SK-N-SH treated with all-trans-retinoic acid at 6 μM for 48 hours (cell line): ENCODE measurements at regions not wholly inside any gene's neighbourhood (a gene's known extent, or its start where the extent isn't known, plus 50 kb on each side); places are given as distances from the start of the nearest gene placed in this dataset.
"Not testable (repeated sequence)": the region's sequence is repeated elsewhere in the genome, so short reads cannot be mapped to it uniquely, and the experiment has no call there.

Experiments used
- ARNTL ChIP-seq: fragments of 450-650 bp; formaldehyde crosslinking; IDR thresholded peaks from 2 replicates; pipeline ENCODE4 v1.5.0; 2020; ENCODE audit warnings: low read depth, mild to moderate bottlenecking, moderate library complexity, borderline replicate concordance
- BACH2 ChIP-seq: fragments of 250-450 bp; sonication (Bioruptor Pico); IDR thresholded peaks from 2 replicates; pipeline ENCODE4 v1.9.0; 2021; ENCODE audit warnings: mild to moderate bottlenecking, borderline replicate concordance
- CSDC2 ChIP-seq: fragments of 250-450 bp; sonication (Bioruptor Pico); IDR thresholded peaks from 2 replicates; pipeline ENCODE4 v1.5.0; 2020; ENCODE audit warnings: mild to moderate bottlenecking, moderate library complexity
- ESRRG ChIP-seq: fragments of 250-450 bp; sonication (Bioruptor Pico); IDR thresholded peaks from 2 replicates; pipeline ENCODE4 v1.6.1; 2021; ENCODE audit warnings: mild to moderate bottlenecking
- PATZ1 ChIP-seq: fragments of 250-450 bp; sonication (Bioruptor Pico); IDR thresholded peaks from 2 replicates; pipeline ENCODE4 v1.8.0; 2020; ENCODE audit warnings: mild to moderate bottlenecking, moderate library complexity, borderline replicate concordance
- POU6F1 ChIP-seq: fragments of 250-450 bp; sonication (Bioruptor Pico); IDR thresholded peaks from 2 replicates; pipeline ENCODE4 v1.8.0; 2021; ENCODE audit warnings: low read depth, mild to moderate bottlenecking, moderate library complexity, borderline replicate concordance
- RARB ChIP-seq: fragments of 250-450 bp; sonication (Bioruptor Pico); IDR thresholded peaks from 2 replicates; pipeline ENCODE4 v1.8.0; 2021; ENCODE audit warnings: mild to moderate bottlenecking, moderate library complexity
- SNAI2 ChIP-seq: fragments of 250-450 bp; sonication (Bioruptor Pico); IDR thresholded peaks from 2 replicates; pipeline ENCODE4 v1.5.0; 2020; ENCODE audit warnings: mild to moderate bottlenecking, moderate library complexity
- TOX ChIP-seq: fragments of 250-450 bp; sonication (Bioruptor Pico); IDR thresholded peaks from 2 replicates; pipeline ENCODE4 v1.8.0; 2021; ENCODE audit warnings: mild to moderate bottlenecking, moderate library complexity, borderline replicate concordance
- TSHZ2 ChIP-seq: fragments of 250-450 bp; sonication (Bioruptor Pico); IDR thresholded peaks from 2 replicates; pipeline ENCODE4 v1.5.0; 2020; ENCODE audit warnings: mild to moderate bottlenecking, moderate library complexity
- ZFP3 ChIP-seq: fragments of 250-450 bp; sonication (Bioruptor Pico); IDR thresholded peaks from 2 replicates; pipeline ENCODE4 v1.5.0; 2020; ENCODE audit warnings: mild to moderate bottlenecking, moderate library complexity
- ZFP30 ChIP-seq: fragments of 450-650 bp; formaldehyde crosslinking; IDR thresholded peaks from 2 replicates; pipeline ENCODE4 v1.5.0; 2022; ENCODE audit warnings: mild to moderate bottlenecking, moderate library complexity
- ZNF565 ChIP-seq: fragments of 450-650 bp; formaldehyde crosslinking; conservative IDR thresholded peaks from 2 replicates; pipeline ENCODE4 v1.5.0; 2020; ENCODE audit warnings: low read depth, mild to moderate bottlenecking, moderate library complexity

- TF ChIP-seq CSDC2 (CRISPR knock-in tag); POU6F1 (CRISPR knock-in tag); PATZ1 (CRISPR knock-in tag); RARB; ZFP3 (CRISPR knock-in tag); BACH2 (CRISPR knock-in tag); TOX; ZFP30 (CRISPR knock-in tag); TSHZ2 (CRISPR knock-in tag); ESRRG; ARNTL (CRISPR knock-in tag); ZNF565; SNAI2 (CRISPR knock-in tag): not testable (repeated sequence)
Observed at GRCh38 chr14:89726226-89726625, 228.3 kb downstream of the EFCAB11 start.
